MM.1S (cell line): ENCODE measurements at regions not wholly inside any gene's neighbourhood (a gene's known extent, or its start where the extent isn't known, plus 50 kb on each side); places are given as distances from the start of the nearest gene placed in this dataset.

Experiments
- CTCF ChIP-seq: fragments of 300-600 bp; sonication (generic); IDR thresholded peaks from 2 replicates; pipeline ENCODE4 v1.5.1; 2016; ENCODE audit warnings: antibody characterized with exemption, low read length, mixed read lengths
- EZH2phosphoT487 ChIP-seq: fragments of 300-600 bp; sonication (generic); IDR thresholded peaks from 2 replicates; pipeline ENCODE4 v1.6.1; 2018; ENCODE audit warnings: antibody characterized with exemption, low read length

- no peak for TF ChIP-seq CTCF
- TF ChIP-seq EZH2phosphoT487, result no peak
Observed at GRCh38 chr11:114914231-114915005, 236.1 kb downstream of the NXPE2 start.
